GM21390 (cell line): ENCODE measurements at regions not wholly inside any gene's neighbourhood (a gene's known extent, or its start where the extent isn't known, plus 50 kb on each side); places are given as distances from the start of the nearest gene placed in this dataset.
"Not testable (repeated sequence)": the region's sequence is repeated elsewhere in the genome, so short reads cannot be mapped to it uniquely, and the experiment has no call there.

Source experiments
- ATAC-seq: cut with Tn5 transposase; IDR thresholded peaks from one replicate; pipeline ENCODE4 v1.9.1; 2021; ENCODE audit not compliant: unreplicated experiment

DNA sequence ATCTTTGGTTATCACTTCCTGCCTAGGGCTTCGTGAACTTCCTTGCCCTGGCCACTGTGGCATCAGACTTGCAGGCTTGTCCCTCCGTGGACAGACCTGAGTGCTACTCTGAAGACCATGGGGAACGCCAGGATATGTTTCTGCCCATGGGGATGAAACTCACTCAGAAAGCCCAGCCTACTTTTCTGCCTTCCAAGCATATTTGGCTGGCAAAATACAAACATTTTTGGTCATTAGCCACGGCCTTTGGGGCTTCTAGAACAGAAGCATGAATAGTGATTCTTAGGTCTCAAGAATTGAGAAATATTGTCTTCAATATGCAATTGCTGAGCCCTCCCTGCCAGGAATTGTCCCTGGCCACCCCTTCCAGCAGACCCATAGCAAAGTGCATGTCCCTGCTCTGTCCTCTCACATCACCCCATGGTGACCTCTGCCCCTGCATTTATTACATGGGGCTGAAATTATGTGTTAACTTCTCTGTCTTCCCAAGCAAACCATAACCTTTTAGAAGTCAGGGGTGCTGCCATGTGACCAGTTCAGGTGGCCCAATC lies 152.4 kb downstream of the OSR1 start:
- no peak for ATAC-seq

DNA sequence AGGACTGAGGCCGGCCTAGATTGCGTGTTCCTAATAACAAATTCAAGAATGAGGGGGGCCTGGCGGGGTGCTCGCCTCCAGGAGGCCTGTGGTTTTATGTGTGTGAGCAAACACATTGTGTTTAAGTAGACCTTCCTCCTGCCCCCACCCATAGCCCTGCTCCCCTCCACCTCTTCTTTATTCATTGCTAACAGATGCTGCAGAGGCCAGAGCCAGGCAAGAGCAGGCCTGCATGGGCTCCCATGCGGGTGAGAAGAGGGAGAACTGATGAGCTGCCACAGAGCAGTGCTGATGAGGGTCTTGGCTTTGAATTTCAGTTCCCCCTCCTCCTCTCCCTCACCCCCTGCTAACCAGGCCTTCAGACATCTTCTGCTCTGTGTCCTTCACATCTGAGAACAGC lies 154.6 kb downstream of the OSR1 start:
- ATAC-seq, result no peak

DNA sequence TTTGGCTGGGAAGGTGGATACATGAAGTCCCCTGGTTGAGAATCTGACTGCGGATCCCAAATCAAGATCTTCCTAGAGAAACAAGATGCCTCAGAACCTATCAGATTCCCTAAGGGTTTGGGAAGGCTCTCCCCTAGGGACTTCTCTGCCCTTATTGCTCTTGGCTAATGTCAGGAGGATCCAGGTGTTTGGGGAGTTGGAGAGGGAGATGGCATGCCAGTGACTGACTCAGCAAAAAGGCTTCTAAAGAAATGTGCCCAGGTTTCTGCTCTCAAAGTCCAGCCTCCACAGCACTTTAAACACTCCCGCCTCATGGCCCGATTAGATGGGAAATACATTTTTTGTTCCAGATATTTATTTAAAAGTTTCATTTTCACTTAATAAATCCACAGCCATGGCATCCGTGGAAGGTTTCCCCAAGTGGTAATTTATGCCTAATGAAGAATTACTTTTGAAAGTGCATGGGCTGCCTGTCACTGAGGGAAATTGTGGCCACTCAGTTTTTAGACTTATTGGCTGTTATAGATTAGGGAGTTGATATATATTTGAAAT lies 156.4 kb downstream of the OSR1 start:
- no peak for ATAC-seq

DNA sequence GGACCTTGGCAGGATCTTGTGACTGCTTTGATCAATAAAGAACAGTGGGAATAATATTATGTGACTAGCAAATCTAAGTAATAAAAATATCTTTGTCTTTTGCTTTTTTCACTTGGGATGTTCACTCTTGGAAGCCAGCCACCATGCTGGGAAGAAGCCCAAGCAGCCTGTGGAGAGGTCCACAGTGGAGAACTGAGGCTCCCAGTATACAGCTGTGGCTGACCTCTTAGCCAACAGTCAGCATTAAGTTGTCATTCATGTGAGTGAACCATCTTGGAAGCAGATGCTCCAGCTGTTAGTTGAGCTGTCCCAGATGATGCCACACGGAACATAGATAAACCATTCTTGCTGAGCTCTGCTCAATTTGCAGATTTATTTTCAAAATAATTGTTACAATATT lies 160.0 kb downstream of the OSR1 start:
- ATAC-seq, result no peak

DNA sequence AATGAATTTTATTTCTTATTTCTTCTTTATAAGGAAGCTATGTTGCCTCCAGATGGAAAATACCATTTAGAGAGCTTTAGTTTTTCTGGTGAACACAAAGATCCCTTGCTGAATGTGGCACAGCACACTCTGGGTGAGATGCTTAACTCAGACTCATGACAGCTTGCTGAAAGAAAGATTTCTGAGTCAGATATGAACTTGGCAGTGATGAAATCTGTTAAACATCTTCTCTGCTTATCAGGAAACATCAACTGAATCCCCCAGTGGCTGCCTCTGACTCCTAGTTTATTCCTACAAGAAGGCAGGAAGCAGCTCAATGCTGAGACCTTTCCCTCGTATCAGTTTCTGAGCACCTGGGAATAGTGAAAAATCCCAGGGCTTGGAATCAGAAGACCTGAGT lies 162.8 kb downstream of the OSR1 start:
- no peak for ATAC-seq

DNA sequence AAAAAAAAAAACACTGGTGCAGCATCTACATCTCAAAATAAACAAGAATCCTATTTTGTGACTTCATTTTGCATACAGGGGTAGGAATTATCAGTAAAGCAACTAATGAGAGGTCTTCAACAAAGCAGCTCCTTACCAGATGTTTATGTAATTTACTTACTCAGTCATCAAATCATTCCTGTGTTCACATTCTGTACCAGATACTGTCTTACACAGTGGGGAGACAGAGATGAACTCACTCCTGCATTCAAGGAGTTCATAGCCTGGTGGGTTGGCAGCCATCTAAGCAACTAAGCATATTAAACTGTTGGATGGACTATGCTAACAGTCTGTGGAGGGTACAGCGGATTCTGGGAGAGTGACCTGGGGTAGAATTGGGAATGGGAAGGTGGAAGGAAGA lies 169.0 kb downstream of the OSR1 start:
- ATAC-seq, result no peak

DNA sequence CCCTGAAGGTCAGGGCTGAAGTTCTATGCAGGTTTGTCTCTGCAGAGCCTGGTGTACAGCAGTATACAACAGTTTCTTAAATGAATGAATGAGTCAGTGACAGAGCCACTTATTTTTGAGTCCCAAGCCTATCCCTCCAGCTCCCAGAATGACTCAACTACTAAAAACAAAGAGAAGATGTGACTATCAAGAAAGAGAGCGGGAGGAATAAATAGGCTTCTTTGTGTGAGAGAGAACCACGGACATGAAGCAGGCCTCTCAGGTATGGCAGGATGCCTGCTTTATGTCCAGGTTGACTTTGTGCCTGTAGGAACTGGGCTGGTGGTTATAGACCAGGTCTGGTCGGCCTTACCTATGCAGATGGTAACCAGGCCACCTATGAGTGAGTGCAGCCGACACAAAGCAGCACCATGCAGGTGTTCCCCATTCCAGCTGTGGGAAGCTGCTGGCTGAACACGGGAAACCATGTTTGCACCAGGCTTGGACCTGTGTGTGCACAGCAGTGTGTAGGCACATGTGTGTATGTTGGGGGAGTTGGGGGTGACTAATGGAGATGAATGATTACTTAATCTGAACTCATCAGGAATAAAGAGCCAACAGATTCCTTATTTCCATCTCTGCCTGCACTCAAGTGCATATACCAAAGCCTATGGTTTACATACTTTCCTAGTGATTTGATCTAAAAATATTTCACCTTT lies 171.0 kb downstream of the OSR1 start:
- no peak for ATAC-seq

DNA sequence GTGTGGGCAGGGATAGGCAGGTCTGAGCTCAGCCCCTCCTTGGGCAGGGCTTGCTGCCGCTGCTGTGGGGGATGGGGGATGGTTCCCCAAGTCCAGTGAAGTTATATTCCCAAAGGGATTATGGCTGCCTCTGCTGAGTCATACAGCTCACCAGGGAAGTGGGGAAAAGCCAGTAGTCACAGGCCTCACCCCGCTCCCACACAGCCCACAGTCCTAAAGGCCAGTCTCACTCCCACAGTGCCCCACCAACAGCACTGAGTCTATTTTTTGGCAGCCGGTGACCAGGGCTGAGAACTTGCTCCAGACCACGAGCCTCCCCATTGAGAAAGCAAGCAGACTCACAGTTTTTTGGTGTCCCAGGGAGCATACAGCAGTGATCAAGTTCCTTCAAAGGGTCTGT lies 173.3 kb downstream of the OSR1 start:
- ATAC-seq, result no peak

DNA sequence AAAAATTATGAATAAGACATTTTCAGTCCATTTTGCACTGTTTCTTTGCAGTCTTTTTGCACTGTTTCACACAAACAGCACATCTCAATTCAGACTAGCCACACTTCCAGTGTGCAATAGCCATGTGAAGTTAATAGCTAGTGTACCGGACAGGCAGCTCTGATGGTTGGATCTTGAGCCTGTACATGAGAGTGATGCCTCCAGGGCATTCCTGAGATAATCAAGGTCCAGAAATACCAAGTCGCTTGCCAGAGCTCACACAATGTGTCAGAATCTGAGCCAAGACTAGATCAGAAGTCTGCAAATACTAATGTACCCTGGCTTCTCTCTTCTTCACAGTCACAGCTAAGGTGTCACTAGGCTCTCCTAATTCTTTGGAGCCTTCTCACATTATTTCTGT lies 180.2 kb downstream of the OSR1 start:
- no peak for ATAC-seq

DNA sequence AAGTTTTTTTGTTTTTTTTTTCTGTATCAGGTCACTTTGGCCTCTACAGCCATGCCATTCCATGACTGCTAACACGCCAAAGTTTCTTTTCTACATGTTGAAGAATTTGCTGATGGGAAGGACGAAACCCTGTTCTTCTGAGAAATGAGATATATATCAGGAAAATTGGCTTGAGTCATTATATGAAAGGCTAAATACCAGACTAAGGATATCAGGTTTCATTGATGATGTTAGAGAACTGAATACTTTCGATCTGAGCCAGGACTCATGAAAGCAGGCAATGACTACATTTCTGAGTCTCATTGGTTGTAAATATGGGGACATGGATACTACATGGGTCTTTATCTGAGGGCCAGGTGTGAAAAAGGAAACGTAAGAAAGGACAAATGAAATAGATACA lies 181.4 kb downstream of the OSR1 start:
- no peak for ATAC-seq

DNA sequence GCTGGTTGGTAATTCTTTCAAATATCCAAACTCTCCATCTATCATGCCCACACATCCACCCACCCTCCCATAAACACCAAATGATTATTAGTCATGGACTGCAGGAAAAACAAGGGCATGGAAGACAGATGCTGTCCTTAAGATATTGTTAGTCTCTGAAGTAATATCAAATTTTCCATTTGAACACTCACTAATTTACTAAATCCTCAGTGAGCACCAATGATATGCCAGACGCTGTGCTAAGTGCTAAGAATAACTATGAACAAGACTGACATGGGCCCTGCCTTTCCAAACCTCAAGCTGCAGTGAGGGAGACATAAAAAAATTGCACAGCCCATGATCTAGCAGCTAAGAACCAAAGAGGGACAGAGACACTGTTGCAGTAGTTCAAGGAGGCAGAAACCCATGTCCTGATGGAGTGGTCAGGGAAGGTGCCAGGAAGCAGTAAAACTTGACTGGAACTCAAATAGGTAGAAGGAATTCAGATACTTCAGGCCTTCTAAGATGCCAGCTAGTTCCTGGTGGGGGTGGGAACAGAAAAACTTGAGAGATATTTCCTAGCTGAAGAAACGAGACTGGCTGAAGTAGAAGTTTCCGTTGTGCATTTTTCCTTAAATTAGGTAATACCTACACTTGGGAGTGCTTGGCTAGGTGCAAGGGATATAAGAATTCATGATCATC lies 182.1 kb downstream of the OSR1 start:
- ATAC-seq, result no peak

DNA sequence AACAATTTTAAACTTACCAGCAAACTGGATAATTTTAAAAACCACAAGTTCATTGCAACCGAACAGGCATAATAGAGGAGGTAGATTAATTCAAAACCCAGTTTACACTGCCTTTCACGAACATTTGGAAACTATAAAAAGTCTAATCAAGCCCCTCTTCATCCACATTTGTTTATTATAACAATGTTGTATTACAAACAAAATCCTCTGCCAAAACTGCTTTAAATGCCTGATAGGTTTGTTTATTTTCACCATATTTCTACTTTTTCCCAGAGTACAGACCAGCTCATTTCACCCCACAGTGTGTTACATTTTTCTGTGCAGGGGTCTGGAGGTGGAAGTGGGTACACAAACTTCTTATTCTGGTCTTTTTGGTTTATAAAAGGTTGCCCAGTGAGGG lies 184.2 kb downstream of the OSR1 start:
- ATAC-seq, result no peak

DNA sequence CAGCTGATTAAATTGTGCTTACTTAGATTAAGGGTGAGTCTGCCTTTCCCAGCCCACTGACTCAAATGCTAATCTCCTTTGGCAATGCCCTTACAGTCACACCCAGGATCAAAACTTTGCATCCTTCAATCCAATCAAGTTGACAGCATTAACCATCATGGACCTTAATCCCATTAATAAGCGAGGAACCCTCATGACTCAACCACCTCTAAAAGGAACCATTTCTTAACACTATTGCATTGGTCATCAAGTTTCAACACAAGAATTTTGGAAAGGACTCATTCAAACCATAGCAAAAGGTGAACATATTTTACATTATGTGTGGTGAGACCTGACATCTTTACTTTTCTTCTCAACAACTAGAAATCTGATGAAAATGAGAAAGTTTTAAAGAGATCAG lies 187.0 kb downstream of the OSR1 start:
- ATAC-seq, result no peak

DNA sequence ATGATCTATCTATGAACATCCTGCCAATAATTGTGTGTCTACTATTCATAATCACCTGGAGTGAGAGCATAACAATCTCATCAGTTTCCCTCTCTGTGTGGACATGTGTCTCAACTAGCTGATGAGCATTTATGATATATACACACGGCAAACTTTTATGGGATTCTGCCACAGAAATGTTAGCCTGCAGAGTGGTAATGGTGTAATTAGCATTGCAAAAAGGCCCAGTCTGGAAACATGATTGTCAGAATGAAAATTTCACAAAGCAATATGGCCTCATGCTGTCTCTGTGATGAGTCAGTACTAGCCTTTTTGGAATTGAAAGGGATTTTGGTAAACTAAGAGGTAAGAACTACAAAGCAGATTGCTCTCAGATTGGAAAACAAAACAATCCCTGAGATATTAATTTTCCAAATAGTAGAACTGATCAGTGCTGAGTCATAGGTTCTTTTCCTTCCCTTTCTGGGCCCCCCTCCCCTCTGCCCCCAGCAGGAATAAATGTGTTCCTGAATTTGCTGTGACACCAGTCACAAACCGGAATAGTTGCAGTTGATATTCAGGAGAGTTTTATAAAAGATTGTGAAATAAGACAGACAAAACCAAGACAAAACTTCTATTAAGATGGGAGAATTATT lies 189.2 kb downstream of the OSR1 start:
- ATAC-seq, result no peak

DNA sequence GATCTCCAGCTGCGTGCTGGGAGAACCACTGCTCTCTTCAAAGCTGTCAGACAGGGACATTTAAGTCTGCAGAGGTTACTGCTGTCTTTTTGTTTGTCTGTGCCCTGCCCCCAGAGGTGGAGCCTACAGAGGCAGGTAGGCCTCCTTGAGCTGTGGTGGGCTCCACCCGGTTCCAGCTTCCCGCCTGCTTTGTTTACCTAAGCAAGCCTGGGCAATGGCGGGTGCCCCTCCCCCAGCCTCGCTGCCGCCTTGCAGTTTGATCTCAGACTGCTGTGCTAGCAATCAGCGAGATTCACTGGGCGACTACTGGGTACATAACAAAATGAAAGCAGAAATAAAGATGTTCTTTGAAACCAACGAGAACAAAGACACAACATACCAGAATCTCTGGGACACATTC lies 194.3 kb downstream of the OSR1 start:
- not testable (repeated sequence) for ATAC-seq

DNA sequence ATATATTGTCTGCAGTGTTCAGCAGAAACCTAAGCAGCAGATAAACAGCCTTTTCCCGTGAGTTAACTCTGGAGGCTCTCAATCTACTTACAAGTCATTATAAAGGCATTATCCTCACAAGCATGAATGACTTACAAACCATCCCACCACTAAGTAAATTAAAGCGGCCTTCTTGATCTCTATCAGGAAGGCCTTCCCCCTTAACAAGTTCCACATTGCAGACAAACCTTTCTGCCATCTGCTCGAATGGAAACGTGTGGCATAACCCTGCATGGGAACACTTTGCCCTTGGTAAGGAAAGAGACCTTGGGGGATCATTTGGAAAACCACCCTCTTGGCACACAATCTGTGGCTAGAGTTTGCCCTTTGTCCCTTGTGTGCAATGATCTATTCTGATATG lies 199.5 kb downstream of the OSR1 start:
- ATAC-seq, result no peak

DNA sequence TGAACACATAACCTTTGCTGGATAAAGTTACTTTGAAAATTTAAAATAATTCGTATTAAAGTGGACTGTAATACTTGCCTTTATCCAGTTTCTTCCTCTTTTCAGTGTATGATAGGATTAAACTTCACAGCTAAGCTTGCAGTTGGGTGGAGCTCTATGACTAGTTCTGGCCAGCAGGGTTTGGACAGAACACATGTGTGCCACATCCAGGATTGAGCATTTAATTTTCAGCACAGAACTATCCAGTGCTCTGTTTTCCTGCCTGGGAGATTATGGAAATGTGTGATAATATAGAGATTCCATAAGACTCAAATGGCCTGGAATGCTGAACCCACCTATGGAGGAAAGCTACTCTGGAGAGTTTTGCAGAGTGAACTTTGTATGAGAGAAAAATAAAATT lies 200.2 kb downstream of the OSR1 start:
- no peak for ATAC-seq

DNA sequence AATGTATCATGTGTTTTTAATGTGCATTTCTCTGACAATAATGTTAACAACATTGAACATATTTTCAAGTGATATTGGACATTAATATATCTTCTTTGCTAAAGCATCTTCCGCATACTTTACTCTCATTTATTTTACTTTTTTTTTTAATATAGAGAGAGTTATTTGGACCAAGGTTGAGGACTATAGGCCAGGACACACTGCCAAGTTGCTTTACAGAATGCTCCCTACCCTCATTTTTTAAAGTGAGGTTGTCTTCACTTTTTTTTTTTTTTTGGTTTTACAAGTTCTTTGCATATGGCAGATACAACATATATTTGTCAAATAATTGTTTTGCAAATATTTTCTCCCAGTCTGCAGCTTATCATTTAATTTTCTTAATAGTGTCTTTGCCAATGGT lies 201.8 kb downstream of the OSR1 start:
- no peak for ATAC-seq

DNA sequence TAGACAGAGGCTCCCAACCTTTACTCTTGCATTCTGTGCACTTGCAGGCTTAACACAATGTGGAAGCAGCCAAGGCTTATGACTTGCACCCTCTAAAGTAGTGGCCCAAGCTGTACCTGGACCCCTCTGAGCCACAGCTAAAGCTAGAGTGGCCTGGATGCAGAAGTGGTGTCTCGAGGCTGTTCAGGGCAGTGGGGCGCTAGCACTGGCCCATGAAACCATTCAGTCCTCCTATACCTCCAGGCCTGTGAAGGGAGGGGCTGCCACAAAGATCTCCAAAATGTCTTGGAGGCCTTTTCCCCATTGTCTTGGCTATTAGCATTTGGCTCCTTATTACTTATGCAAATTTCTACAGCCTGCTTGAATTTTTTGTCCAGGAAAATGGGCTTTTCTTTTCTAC lies 207.7 kb downstream of the OSR1 start:
- no peak for ATAC-seq

DNA sequence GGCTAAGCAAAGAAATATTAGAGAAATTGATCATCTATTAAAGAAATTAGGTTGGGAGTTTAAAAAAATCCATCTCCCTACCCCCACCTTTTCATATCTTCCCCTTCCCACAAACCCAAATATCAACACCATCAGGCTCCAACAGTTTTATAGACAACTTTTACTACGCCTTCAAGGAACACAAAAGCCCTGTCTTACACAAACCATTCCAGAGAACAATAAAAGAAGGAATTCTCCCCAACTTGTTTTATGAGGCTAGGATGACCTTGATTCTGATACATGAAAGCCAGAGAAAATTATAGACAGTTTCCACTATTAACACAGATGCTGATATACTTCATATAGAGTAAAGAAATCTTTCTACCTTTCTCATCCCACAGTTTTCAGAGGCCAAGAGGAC lies 211.6 kb downstream of the OSR1 start:
- no peak for ATAC-seq

DNA sequence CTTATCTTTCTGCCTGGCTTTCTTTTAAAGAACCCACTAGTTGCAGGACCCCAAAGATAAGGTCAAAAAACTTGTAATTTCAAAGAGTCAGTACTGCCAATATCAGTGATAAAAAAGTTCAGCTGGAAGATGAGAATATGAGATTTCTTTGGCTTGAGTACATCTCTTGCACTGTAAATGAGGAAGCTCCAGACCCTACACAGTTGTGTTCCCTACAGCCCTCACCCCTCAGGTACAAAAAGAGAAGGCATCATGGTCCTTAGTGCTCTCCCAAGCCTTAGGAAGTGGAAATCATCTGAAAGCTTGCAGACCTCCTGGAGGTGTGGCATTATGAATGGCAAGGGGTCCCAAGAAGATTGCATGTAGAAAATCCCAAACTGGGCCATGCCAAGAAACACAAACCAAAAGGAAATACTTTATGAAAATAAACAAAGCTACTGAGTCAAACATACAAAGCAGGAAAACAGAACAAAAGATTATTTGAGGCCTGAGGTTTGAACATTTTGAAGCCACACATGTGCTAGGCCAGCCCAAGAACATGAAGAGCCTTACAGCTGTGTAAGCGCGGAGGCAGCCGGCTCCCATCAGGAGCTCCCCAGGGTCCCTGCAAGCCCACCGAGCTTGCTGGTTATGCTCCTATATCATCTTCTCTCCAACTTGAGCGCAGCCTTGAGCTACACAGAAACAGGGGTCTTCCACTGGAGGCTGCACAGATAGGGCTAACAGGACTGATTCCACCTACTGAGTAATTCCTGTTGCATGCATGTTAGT lies 217.0 kb downstream of the OSR1 start:
- ATAC-seq, result no peak
